Liver (tissue), 8 donors: ENCODE measurements at regions not wholly inside any gene's neighbourhood (a gene's known extent, or its start where the extent isn't known, plus 50 kb on each side); places are given as distances from the start of the nearest gene placed in this dataset.

Experiments
- DNase-seq: peaks from one replicate; pipeline ENCODE4 v3.0.0-alpha.2; 2017; ENCODE audit warnings: low spot score
- H3K27ac ChIP-seq, 2 donors: one replicate each; pipeline ENCODE4 v1.7.0; 2013; ENCODE audit warnings: inconsistent platforms in 2 of 2, low read length in 2 of 2, control low read depth in 1 of 2, low read depth in 1 of 2, mild to moderate bottlenecking in 1 of 2
- H3K27me3 ChIP-seq, 4 donors: one replicate each; pipeline versions ENCODE4 v1.6.1 to v1.7.0; 2013; ENCODE audit warnings: low read length in 3 of 4, inconsistent platforms in 1 of 4, mild to moderate bottlenecking in 1 of 4, moderate library complexity in 1 of 4; ENCODE audit not compliant: control insufficient read depth in 4 of 4, insufficient read depth in 4 of 4
- H3K36me3 ChIP-seq, 4 donors: one replicate each; pipeline versions ENCODE4 v1.6.1 to v1.7.0; 2013; ENCODE audit warnings: low read length in 3 of 4, mild to moderate bottlenecking in 3 of 4, low read depth in 1 of 4, moderate library complexity in 1 of 4; ENCODE audit not compliant: control insufficient read depth in 4 of 4, insufficient read depth in 3 of 4
- H3K4me1 ChIP-seq, 4 donors: one replicate each; pipeline versions ENCODE4 v1.6.1 to v1.7.0; 2013; ENCODE audit warnings: low read length in 3 of 4, mild to moderate bottlenecking in 3 of 4, moderate library complexity in 1 of 4; ENCODE audit not compliant: control insufficient read depth in 4 of 4, insufficient read depth in 4 of 4
- H3K4me3 ChIP-seq, 3 donors: one replicate each; pipeline versions ENCODE4 v1.6.1 to v1.7.0; 2013; ENCODE audit warnings: low read length in 3 of 3, control low read depth in 1 of 3, low read depth in 1 of 3, mild to moderate bottlenecking in 1 of 3
- H3K9ac ChIP-seq, 2 donors: one replicate each; pipeline ENCODE4 v1.7.0; 2013; ENCODE audit warnings: low read length in 2 of 2, mild to moderate bottlenecking in 2 of 2, moderate library complexity in 2 of 2, control low read depth in 1 of 2, low read depth in 1 of 2
- H3K9me3 ChIP-seq, 4 donors: one replicate each; pipeline versions ENCODE4 v1.6.1 to v1.7.0; 2013; ENCODE audit warnings: low read length in 3 of 4; ENCODE audit not compliant: control insufficient read depth in 4 of 4
- ATF3 ChIP-seq: IDR thresholded peaks from 2 replicates; pipeline ENCODE4 v1.6.1; 2016; ENCODE audit warnings: antibody characterized with exemption
- CTCF ChIP-seq: fragments of 150-350 bp; IDR thresholded peaks from 2 replicates; pipeline ENCODE4 v1.5.1; 2017; ENCODE audit warnings: improper control_type of control experiment, low read depth, low read length; ENCODE audit not compliant: missing input control
- EGR1 ChIP-seq, 2 donors: IDR thresholded peaks; 2 replicates each; pipeline ENCODE4 v1.6.1; 2016 to 2018; ENCODE audit warnings: antibody characterized with exemption in 2 of 2, low read depth in 2 of 2
- FOXA1 ChIP-seq: IDR thresholded peaks from 2 replicates; pipeline ENCODE4 v1.6.1; 2016; ENCODE audit warnings: antibody characterized with exemption
- FOXA2 ChIP-seq: IDR thresholded peaks from 2 replicates; pipeline ENCODE4 v1.6.1; 2016; ENCODE audit warnings: antibody characterized with exemption
- GABPA ChIP-seq, 2 donors: IDR thresholded peaks in 1 of 2; conservative IDR thresholded peaks in 1 of 2; 2 replicates each; pipeline ENCODE4 v1.6.1; 2016; ENCODE audit warnings: antibody characterized with exemption in 2 of 2, mild to moderate bottlenecking in 1 of 2, moderate library complexity in 1 of 2
- HNF4A ChIP-seq, 2 donors: conservative IDR thresholded peaks; 2 replicates each; pipeline ENCODE4 v1.6.1; 2016; ENCODE audit warnings: antibody characterized with exemption in 2 of 2, mild to moderate bottlenecking in 2 of 2
- HNF4G ChIP-seq: IDR thresholded peaks from 2 replicates; pipeline ENCODE4 v1.6.1; 2016; ENCODE audit warnings: antibody characterized with exemption
- JUND ChIP-seq, 2 donors: IDR thresholded peaks; 2 replicates each; pipeline ENCODE4 v1.6.1; 2016; ENCODE audit warnings: antibody characterized with exemption in 2 of 2
- NR2F2 ChIP-seq: IDR thresholded peaks from 2 replicates; pipeline ENCODE4 v1.6.1; 2016; ENCODE audit warnings: antibody characterized with exemption
- RAD21 ChIP-seq, 2 donors: IDR thresholded peaks; 2 replicates each; pipeline ENCODE4 v1.6.1; 2016; ENCODE audit warnings: antibody characterized with exemption in 2 of 2, mild to moderate bottlenecking in 2 of 2
- REST ChIP-seq: IDR thresholded peaks from 2 replicates; pipeline ENCODE4 v1.6.1; 2016; ENCODE audit warnings: antibody characterized with exemption, mild to moderate bottlenecking
- RXRA ChIP-seq, 2 donors: IDR thresholded peaks; 2 replicates each; pipeline ENCODE4 v1.6.1; 2017 to 2018; ENCODE audit warnings: antibody characterized with exemption in 2 of 2, mild to moderate bottlenecking in 1 of 2
- TAF1 ChIP-seq: conservative IDR thresholded peaks from 2 replicates; pipeline ENCODE4 v1.6.1; 2016; ENCODE audit warnings: antibody characterized with exemption, mild to moderate bottlenecking
- WGBS: extraction: QIAGEN DNeasy Blood & Tissue Kit; methylation state at CpG from one replicate; pipeline ENCODE4 v1.1.7; 2013; 5-methylcytosine and 5-hydroxymethylcytosine counted together
- donor health status: healthy.
- donor health status: healthy.
- donor health status: healthy.
- donor health status: healthy.
- donor health status: healthy.

GRCh38 chr2:854460-854859 is 96.2 kb upstream of the SNTG2 start:
- no peaks in the 10 kb centered on the region for H3K4me1 ChIP-seq
- 18% methylated on average over 3 of the region's 3 CpGs for WGBS
- no peaks in the 10 kb centered on the region for H3K27me3 ChIP-seq
- peak; percentile 58 for DNase-seq
- TF ChIP-seq CTCF (peak; percentile 58), HNF4G (no peak), RAD21 (IDR thresholded peaks at IDR 0.05) (peak; percentile 62 to 77)
- H3K36me3 ChIP-seq, result no peaks in the 10 kb centered on the region
- H3K9me3 ChIP-seq, result no peaks in the 10 kb centered on the region
- no peak overlapping the region for H3K27ac ChIP-seq
- no peak overlapping the region for H3K9ac ChIP-seq
- no peak overlapping the region for H3K4me3 ChIP-seq

GRCh38 chr2:853203-853870 is 97.3 kb upstream of the SNTG2 start:
- H3K9me3 ChIP-seq, result no peaks in the 10 kb centered on the region
- TF ChIP-seq RXRA (IDR thresholded peaks at IDR 0.05) (no peak), REST (no peak), HNF4G (no peak), HNF4A (conservative IDR thresholded peaks at IDR 0.05) (no peak), CTCF (no peak)
- H3K9ac ChIP-seq, result no peak overlapping the region
- no peak overlapping the region for H3K4me3 ChIP-seq
- WGBS, result 69% methylated on average over 19 of the region's 19 CpGs
- H3K36me3 ChIP-seq, result no peaks in the 10 kb centered on the region
- H3K4me1 ChIP-seq, result no peaks in the 10 kb centered on the region
- DNase-seq, result peak; percentile 32
- no peak overlapping the region for H3K27ac ChIP-seq
- H3K27me3 ChIP-seq, result no peaks in the 10 kb centered on the region

GRCh38 chr2:852168-852567 is 98.5 kb upstream of the SNTG2 start:
- no peak overlapping the region for H3K4me3 ChIP-seq
- no peak overlapping the region for H3K27ac ChIP-seq
- H3K36me3 ChIP-seq, result no peaks in the 10 kb centered on the region
- H3K27me3 ChIP-seq, result no peaks in the 10 kb centered on the region
- no peak for DNase-seq
- H3K4me1 ChIP-seq, result no peaks in the 10 kb centered on the region
- TF ChIP-seq FOXA1 (no peak), CTCF (no peak), FOXA2 (no peak), NR2F2 (no peak), JUND (IDR thresholded peaks at IDR 0.05) (no peak), HNF4A (conservative IDR thresholded peaks at IDR 0.05) (no peak), EGR1 (IDR thresholded peaks at IDR 0.05; ENCODE audit: low read depth in 2 of 2) (no peak), ATF3 (no peak), TAF1 (no peak), GABPA (IDR thresholded peaks at IDR 0.05 in 1 of 2, conservative IDR thresholded peaks at IDR 0.05 in 1 of 2) (no peak), RXRA (IDR thresholded peaks at IDR 0.05) (no peak), HNF4G (no peak)
- no peak overlapping the region for H3K9ac ChIP-seq
- H3K9me3 ChIP-seq, result no peaks in the 10 kb centered on the region
- 87% methylated on average over 6 of the region's 6 CpGs for WGBS
